GM19351 (cell line): ENCODE measurements at regions not wholly inside any gene's neighbourhood (a gene's known extent, or its start where the extent isn't known, plus 50 kb on each side); places are given as distances from the start of the nearest gene placed in this dataset.

Experiments
- ATAC-seq: cut with Tn5 transposase; IDR thresholded peaks from one replicate; pipeline ENCODE4 v1.9.1; 2021; ENCODE audit warnings: mild to moderate bottlenecking, moderate library complexity; ENCODE audit not compliant: unreplicated experiment

GRCh38 chr7:125675640-125676039, 746.0 kb upstream of the POT1 start:
- ATAC-seq, result no peak

- ATAC-seq, result no peak
These were observed 745.5 kb upstream of the POT1 start for GRCh38 chr7:125675169-125675568.

GRCh38 chr7:125670926-125671572, 741.4 kb upstream of the POT1 start:
- no peak for ATAC-seq

GRCh38 chr7:125668321-125668993, 738.8 kb upstream of the POT1 start:
- no peak for ATAC-seq

- no peak for ATAC-seq
These were observed 735.0 kb upstream of the POT1 start for GRCh38 chr7:125664625-125665024.

- ATAC-seq, result no peak
These were observed 734.3 kb upstream of the POT1 start for GRCh38 chr7:125663961-125664360.

GRCh38 chr7:125661677-125662076, 732.1 kb upstream of the POT1 start:
- no peak for ATAC-seq

- no peak for ATAC-seq
These were observed 731.4 kb upstream of the POT1 start for GRCh38 chr7:125661006-125661405.

GRCh38 chr7:125654076-125654475, 724.5 kb upstream of the POT1 start:
- ATAC-seq, result no peak

- ATAC-seq, result no peak
These were observed 722.4 kb upstream of the POT1 start for GRCh38 chr7:125651823-125652528.

- ATAC-seq, result no peak
These were observed 718.9 kb upstream of the POT1 start for GRCh38 chr7:125648543-125648942.

- no peak for ATAC-seq
These were observed 716.1 kb upstream of the POT1 start for GRCh38 chr7:125645770-125646169.

- ATAC-seq, result no peak
These were observed 714.5 kb upstream of the POT1 start for GRCh38 chr7:125644109-125644508.

GRCh38 chr7:125643302-125643701, 713.7 kb upstream of the POT1 start:
- no peak for ATAC-seq

GRCh38 chr7:125641884-125642283, 712.3 kb upstream of the POT1 start:
- no peak for ATAC-seq

GRCh38 chr7:125636320-125636962, 706.8 kb upstream of the POT1 start:
- no peak for ATAC-seq

- no peak for ATAC-seq
These were observed 688.9 kb upstream of the POT1 start for GRCh38 chr7:125618516-125618915.

GRCh38 chr7:125611582-125611981, 682.0 kb upstream of the POT1 start:
- no peak for ATAC-seq

- ATAC-seq, result no peak
These were observed 677.0 kb upstream of the POT1 start for GRCh38 chr7:125606671-125607070.

GRCh38 chr7:125605241-125605640, 675.6 kb upstream of the POT1 start:
- no peak for ATAC-seq

- ATAC-seq, result no peak
These were observed 672.8 kb upstream of the POT1 start for GRCh38 chr7:125602441-125602840.

GRCh38 chr7:125599387-125599786, 669.8 kb upstream of the POT1 start:
- no peak for ATAC-seq
